ENCODE measurements at regions not wholly inside any gene's neighbourhood (a gene's known extent, or its start where the extent isn't known, plus 50 kb on each side); places are given as distances from the start of the nearest gene placed in this dataset.

DNA sequence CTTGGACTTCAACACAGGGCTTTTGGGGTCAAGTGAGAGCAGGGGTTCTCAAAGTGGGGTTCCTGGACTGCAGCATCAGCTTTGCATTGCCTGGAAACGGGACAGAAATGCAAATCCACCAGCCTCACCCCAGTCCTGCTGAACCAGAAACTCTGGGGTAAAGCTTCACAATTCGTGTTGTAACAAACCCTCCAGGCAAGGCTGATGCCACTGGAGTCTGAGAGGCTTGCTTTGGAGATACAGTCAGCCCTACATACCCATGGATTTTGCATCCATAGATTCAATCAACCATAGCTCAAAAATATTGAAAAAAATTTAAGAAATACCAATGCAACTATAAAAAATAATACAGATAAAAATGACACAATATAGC lies 160.4 kb upstream of the ECI2 start:
- DNase-seq (ENCODE audit: low read depth) = no peak
- no peak overlapping the region for H3K4me3 ChIP-seq (ENCODE audit: low read depth, low read length)
- TF ChIP-seq, protein P1, sequence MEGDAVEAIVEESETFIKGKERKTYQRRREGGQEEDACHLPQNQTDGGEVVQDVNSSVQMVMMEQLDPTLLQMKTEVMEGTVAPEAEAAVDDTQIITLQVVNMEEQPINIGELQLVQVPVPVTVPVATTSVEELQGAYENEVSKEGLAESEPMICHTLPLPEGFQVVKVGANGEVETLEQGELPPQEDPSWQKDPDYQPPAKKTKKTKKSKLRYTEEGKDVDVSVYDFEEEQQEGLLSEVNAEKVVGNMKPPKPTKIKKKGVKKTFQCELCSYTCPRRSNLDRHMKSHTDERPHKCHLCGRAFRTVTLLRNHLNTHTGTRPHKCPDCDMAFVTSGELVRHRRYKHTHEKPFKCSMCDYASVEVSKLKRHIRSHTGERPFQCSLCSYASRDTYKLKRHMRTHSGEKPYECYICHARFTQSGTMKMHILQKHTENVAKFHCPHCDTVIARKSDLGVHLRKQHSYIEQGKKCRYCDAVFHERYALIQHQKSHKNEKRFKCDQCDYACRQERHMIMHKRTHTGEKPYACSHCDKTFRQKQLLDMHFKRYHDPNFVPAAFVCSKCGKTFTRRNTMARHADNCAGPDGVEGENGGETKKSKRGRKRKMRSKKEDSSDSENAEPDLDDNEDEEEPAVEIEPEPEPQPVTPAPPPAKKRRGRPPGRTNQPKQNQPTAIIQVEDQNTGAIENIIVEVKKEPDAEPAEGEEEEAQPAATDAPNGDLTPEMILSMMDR (IDR thresholded peaks at IDR 0.05; ENCODE audit: insufficient read depth, low read depth, low read length, missing control alignments) = no peak

DNA sequence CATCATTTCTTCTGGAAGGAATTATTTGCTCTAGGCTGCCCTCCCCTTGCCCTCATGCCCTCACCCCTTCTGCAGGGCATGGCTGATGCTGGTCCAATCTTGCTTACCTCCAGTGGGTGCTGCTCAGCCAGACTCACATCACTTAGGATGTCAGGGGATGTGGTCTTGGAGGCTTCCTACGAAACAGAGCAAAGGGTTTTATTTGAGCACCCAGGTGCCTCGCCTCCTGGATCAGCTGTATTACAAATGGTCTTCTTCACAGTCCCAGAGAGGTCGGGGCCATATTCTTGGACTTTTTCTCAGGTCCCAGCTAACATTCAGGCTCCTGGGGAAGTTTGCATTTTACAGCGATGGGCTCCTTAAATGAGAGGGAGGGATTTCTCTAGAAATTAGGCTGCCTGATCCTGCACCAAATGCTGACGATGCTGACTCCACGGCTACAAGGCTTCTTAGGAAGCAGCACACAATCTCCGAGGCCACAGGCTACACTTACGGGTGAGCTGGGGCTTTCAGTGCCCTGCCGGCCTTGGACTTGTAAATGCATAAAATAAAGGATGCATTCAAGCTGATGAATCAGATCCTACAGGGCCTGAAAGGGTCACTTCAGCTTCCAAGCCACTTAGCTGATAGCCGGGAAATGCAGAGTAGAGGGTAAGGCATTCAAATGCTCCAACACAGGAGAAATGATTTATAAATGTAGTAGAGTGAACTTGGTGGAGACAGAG lies 159.8 kb upstream of the ECI2 start:
- TF ChIP-seq, protein P1 (IDR thresholded peaks at IDR 0.05; ENCODE audit: insufficient read depth, low read depth, low read length, missing control alignments) = no peak
- no peak for DNase-seq (ENCODE audit: low read depth)
- H3K4me3 ChIP-seq (ENCODE audit: low read depth, low read length) = no peak overlapping the region

DNA sequence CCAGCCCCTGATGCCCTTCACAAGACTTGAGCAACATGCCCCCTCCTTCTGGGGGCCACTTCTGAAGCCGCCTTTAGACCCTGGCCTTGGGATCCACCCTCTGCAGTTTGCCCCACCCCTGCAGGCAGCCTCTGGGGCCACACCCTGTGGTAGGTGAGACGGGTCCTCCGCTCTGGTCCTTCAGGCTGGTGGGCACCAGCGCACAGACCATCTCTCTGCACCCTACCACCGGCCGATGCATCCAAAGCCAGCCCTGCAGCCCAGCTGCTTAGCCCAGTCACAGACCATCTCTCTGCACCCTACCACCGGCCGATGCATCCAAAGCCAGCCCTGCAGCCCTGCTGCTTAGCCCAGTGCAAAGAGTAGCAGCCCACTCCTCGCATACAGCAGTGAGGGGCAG lies 159.3 kb upstream of the ECI2 start:
- H3K4me3 ChIP-seq (ENCODE audit: low read depth, low read length) = no peak overlapping the region
- TF ChIP-seq, protein P1 (IDR thresholded peaks at IDR 0.05; ENCODE audit: insufficient read depth, low read depth, low read length, missing control alignments) = no peak
- no peak for DNase-seq (ENCODE audit: low read depth)

DNA sequence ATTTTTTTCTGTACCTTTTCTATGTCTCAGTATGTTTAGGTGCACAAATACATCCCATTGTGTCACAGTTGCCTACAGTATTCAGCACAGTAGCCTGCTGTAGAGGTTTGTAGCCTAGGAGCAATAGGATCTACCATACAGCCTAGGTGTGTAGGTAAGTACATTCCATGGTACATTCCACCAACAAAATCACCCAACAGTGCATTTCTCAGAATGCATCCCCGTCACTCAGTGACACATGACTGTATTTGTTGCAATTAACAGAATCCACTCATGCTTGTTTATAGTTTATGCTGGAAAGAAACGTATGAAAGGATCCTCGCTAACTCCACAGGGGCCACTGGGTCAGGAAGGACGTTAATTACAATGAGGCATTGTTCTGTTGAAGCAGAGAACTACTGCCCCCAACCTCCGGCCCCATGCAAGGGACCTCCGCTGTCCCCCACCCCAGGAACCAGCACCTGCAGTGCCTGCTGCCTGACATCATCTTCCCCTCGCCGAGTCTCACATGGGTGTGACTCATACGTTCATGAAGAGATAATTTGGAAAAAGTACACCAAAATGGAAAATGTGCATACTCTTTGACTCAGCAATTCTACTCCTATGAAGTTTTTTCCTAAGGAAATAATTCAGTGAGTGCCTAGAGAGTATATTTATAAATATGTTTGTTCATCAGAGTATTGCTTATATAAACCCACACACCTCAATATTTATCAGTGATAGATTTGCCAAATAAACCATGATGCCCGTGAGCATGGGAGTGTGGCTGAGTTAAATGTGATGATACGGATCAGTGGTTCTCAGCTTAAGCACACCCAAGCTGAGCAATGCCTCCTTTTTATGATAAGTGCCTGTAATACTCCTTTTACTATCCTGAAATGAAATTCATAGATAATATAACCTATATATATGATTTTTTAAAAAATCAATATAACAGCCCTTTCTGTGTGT lies 156.4 kb upstream of the ECI2 start:
- DNase-seq (ENCODE audit: low read depth) = no peak
- H3K4me3 ChIP-seq (ENCODE audit: low read depth, low read length) = no peak overlapping the region
- TF ChIP-seq, protein P1 (IDR thresholded peaks at IDR 0.05; ENCODE audit: insufficient read depth, low read depth, low read length, missing control alignments) = no peak

DNA sequence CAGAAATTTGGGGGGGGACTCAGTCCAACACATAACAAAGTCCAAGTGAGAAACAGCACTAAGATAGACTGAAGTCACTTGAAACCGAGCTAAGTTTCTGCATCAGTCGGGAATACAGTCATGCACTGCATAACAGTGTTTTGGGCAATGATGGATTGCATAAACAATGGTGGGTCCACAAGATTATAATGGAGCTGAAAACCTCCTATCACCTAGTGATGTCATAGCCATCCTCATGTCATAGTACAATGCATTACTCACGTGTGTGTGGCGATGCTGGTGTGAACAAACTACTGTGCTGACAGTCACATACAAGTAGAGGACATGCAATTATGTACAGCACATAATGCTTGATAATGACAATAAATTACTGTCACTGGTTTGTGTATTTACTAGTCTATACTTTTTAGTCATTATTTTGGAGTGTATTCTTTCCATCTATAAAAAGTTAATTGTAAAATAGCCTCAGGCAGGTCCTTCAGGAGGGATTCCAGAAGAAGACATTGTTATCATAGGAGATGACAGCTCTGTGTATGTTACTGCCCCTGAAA lies 154.5 kb upstream of the ECI2 start:
- no peak for DNase-seq (ENCODE audit: low read depth)
- TF ChIP-seq, protein P1 (IDR thresholded peaks at IDR 0.05; ENCODE audit: insufficient read depth, low read depth, low read length, missing control alignments) = no peak
- H3K4me3 ChIP-seq (ENCODE audit: low read depth, low read length) = no peak overlapping the region

DNA sequence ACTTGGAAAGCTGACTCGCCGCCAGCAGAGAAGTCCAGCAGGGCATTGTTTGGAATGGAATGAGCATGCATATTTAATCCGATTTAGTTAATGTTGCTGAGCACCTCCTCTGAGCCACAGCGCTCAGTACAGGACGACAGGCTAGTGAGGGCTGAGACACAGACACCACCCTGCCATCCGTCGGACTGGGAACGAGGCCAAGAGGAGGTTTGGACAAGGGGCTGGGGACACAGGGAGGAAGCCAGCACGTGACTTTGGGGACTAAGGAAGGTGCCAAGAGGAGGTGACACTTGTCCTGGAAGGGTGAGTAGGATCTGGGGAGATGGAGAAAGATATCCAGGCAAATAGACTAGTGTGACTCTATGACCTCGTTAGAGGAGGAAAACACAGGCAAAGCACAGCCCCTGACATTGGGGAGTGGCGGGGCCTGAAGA lies 152.5 kb upstream of the ECI2 start:
- no peak for DNase-seq (ENCODE audit: low read depth)
- TF ChIP-seq, protein P1 (IDR thresholded peaks at IDR 0.05; ENCODE audit: insufficient read depth, low read depth, low read length, missing control alignments) = no peak
- H3K4me3 ChIP-seq (ENCODE audit: low read depth, low read length) = no peak overlapping the region

Measured in GM12865 (cell line).